ENCODE measurements at regions not wholly inside any gene's neighbourhood (a gene's known extent, or its start where the extent isn't known, plus 50 kb on each side); places are given as distances from the start of the nearest gene placed in this dataset.
A peak's percentile ranks its signal among the peaks of the same experiment; 100 is the strongest.

- DNase-seq = no peak
Measured at GRCh38 chr20:39155971-39156370, 193.8 kb downstream of the DHX35 start.

GRCh38 chr20:39152742-39153141 lies 190.6 kb downstream of the DHX35 start:
- no peak for DNase-seq

GRCh38 chr20:39152126-39152525 lies 190.0 kb downstream of the DHX35 start:
- DNase-seq = no peak

- no peak for DNase-seq
Measured at GRCh38 chr20:39150501-39150900, 188.4 kb downstream of the DHX35 start.

- DNase-seq = no peak
Measured at GRCh38 chr20:39146394-39146793, 184.2 kb downstream of the DHX35 start.

GRCh38 chr20:39145921-39146320 lies 183.8 kb downstream of the DHX35 start:
- no peak for DNase-seq

GRCh38 chr20:39144757-39145156 lies 182.6 kb downstream of the DHX35 start:
- DNase-seq = no peak

- DNase-seq = no peak
Measured at GRCh38 chr20:39142407-39143096, 180.4 kb downstream of the DHX35 start.

GRCh38 chr20:39137299-39137698 lies 175.2 kb downstream of the DHX35 start:
- DNase-seq = no peak

GRCh38 chr20:39136798-39137197 lies 174.7 kb downstream of the DHX35 start:
- no peak for DNase-seq

GRCh38 chr20:39135885-39136544 lies 173.9 kb downstream of the DHX35 start:
- DNase-seq = no peak

GRCh38 chr20:39133201-39133600 lies 171.1 kb downstream of the DHX35 start:
- no peak for DNase-seq

GRCh38 chr20:39132511-39132910 lies 170.4 kb downstream of the DHX35 start:
- no peak for DNase-seq

- DNase-seq = no peak
Measured at GRCh38 chr20:39132093-39132492, 169.9 kb downstream of the DHX35 start.

- no peak for DNase-seq
Measured at GRCh38 chr20:39130627-39131026, 168.5 kb downstream of the DHX35 start.

GRCh38 chr20:39129523-39129922 lies 167.4 kb downstream of the DHX35 start:
- no peak for DNase-seq

GRCh38 chr20:39124064-39124463 lies 161.9 kb downstream of the DHX35 start:
- DNase-seq = no peak

GRCh38 chr20:39123185-39123557 lies 161.0 kb downstream of the DHX35 start:
- no peak for DNase-seq

GRCh38 chr20:39117491-39117890 lies 155.3 kb downstream of the DHX35 start:
- DNase-seq = no peak

- no peak for DNase-seq
Measured at GRCh38 chr20:39116020-39116419, 153.9 kb downstream of the DHX35 start.

- DNase-seq = peak; percentile 38
Measured at GRCh38 chr20:39112178-39112743, 150.1 kb downstream of the DHX35 start.

- no peak for DNase-seq
Measured at GRCh38 chr20:39111359-39112177, 149.4 kb downstream of the DHX35 start.

- DNase-seq = no peak
Measured at GRCh38 chr20:39110819-39111136, 148.6 kb downstream of the DHX35 start.
